ENCODE measurements at regions not wholly inside any gene's neighbourhood (a gene's known extent, or its start where the extent isn't known, plus 50 kb on each side); places are given as distances from the start of the nearest gene placed in this dataset.

DNA sequence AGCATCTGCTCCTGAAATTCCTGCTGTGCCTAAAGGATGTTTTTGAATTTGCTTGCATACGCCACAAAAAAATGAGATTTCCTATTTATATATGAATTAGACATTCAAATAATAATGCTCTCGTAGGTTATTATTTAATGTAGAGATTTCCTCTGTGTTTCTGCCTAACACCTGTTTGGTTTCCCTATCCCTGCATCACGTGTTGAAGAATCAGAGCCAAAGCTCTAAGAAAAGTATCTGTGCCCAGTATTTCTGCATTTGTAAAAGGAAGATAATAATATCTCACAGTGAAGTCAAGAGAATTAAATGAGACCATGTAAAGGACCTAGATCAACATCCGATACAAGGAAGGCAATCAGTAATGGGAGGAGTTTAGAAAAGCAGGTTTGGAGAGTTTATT lies 179.5 kb downstream of the HNRNPD start:
- Histone ChIP-seq H2BK120ac (replicated peaks; ENCODE audit: low read depth, low read length) (no peak overlapping the region), H3K36me3 (ENCODE audit: control insufficient read depth in 2 of 4, insufficient read depth in 4 of 4, low read length in 3 of 4) (no peaks in the 10 kb centered on the region), H3K23ac (ENCODE audit: insufficient read length) (no peak overlapping the region), H2AFZ (ENCODE audit: low read length) (no peak overlapping the region), H3K56ac (replicated peaks; ENCODE audit: insufficient read length, low read depth, low read length) (no peak overlapping the region), H2BK15ac (ENCODE audit: low read length) (no peak overlapping the region), H4K20me1 (replicated peaks in 1 of 2; ENCODE audit: control insufficient read depth in 1 of 2, insufficient read depth in 2 of 2, low read length in 2 of 2) (no peaks in the 10 kb centered on the region), H3K4me3 (ENCODE audit: extremely low read depth in 1 of 4, insufficient read depth in 2 of 4, low read depth in 3 of 4, low read length in 4 of 4) (no peak overlapping the region), H3K9me3 (ENCODE audit: insufficient read depth in 2 of 2, low read depth in 1 of 2, low read length in 1 of 2) (no peaks in the 10 kb centered on the region), H3K9ac (replicated peaks in 1 of 4; ENCODE audit: extremely low read depth in 1 of 4, low read depth in 3 of 4, low read length in 3 of 4) (no peak overlapping the region), H2BK20ac (ENCODE audit: low read length) (no peak overlapping the region), H2BK12ac (ENCODE audit: low read depth, low read length) (no peak overlapping the region), H3K18ac (ENCODE audit: extremely low read depth, low read length) (no peak overlapping the region), H3K4me2 (ENCODE audit: insufficient read depth in 1 of 2, low read depth in 2 of 2, low read length in 2 of 2) (no peak overlapping the region), H3K4me1 (replicated peaks in 1 of 4; ENCODE audit: control insufficient read depth in 3 of 4, insufficient read depth in 4 of 4, low read length in 3 of 4) (no peaks in the 10 kb centered on the region), H2BK5ac (ENCODE audit: low read depth, low read length) (no peak overlapping the region), H3K79me2 (ENCODE audit: control insufficient read depth in 1 of 2, insufficient read depth in 2 of 2, low read length in 2 of 2) (no peaks in the 10 kb centered on the region), H2AK5ac (ENCODE audit: low read depth, low read length) (no peak overlapping the region), H3K79me1 (ENCODE audit: low read depth, low read length) (no peaks in the 10 kb centered on the region), H3K4ac (replicated peaks; ENCODE audit: insufficient read length, low read depth, low read length) (no peak overlapping the region), H3K27me3 (replicated peaks in 1 of 4; ENCODE audit: control insufficient read depth in 3 of 4, extremely low read depth in 1 of 4, insufficient read depth in 3 of 4, low read length in 3 of 4) (no peaks in the 10 kb centered on the region), H4K5ac (ENCODE audit: insufficient read length, low read depth, low read length) (no peak overlapping the region), H4K8ac (ENCODE audit: extremely low read depth, insufficient read depth, low read length) (no peak overlapping the region), H3K23me2 (ENCODE audit: low read depth, low read length) (no peaks in the 10 kb centered on the region), H3K14ac (ENCODE audit: insufficient read length) (no peak overlapping the region), H3K27ac (ENCODE audit: low read depth, low read length) (no peak overlapping the region), H4K91ac (replicated peaks; ENCODE audit: insufficient read length, low read length) (no peak overlapping the region)
- DNase-seq (ENCODE audit: low read depth in 1 of 2, low spot score in 2 of 2) (no peak), FAIRE-seq (no peak)
- WGBS, 2 experiments (ENCODE audit: extremely low coverage in 1 of 2, insufficient coverage in 1 of 2, insufficient read length in 1 of 2, insufficient replicate concordance in 2 of 2, low coverage in 1 of 2, low lambda C conversion rate in 2 of 2, missing lambda C conversion rate in 1 of 2) = 87% methylated on average over 4 of the region's 4 CpGs; no CpG with 5 or more reads in 1 of the 2 experiments
- POLR2A ChIA-PET (ENCODE audit: partially characterized antibody) = no interaction called here
- CTCF ChIA-PET (ENCODE audit: partially characterized antibody) = interaction anchor here (0.7 to 3.4 kb wide), 5 partner anchors 9 to 788 kb away, joined by 3 to 11 read pairs (median 3); no protein-coding TSS in a partner anchor
- TF ChIP-seq RNF2 (IDR thresholded peaks at IDR 0.05; ENCODE audit: borderline replicate concordance, low read depth, low read length, missing control alignments, poor library complexity, severe bottlenecking) (no peak), CTBP2 (IDR thresholded peaks at IDR 0.05; ENCODE audit: borderline replicate concordance, insufficient read depth, insufficient read length, low read length) (no peak), KDM4A (IDR thresholded peaks at IDR 0.05; ENCODE audit: low read depth, low read length, severe bottlenecking) (no peak), SIN3A (conservative IDR thresholded peaks at IDR 0.05 in 1 of 2, IDR thresholded peaks at IDR 0.05 in 1 of 2; ENCODE audit: low read depth in 1 of 2, low read length in 2 of 2) (no peak), USF2 (IDR thresholded peaks at IDR 0.05; ENCODE audit: low read length) (no peak), CREB1 (IDR thresholded peaks at IDR 0.05) (no peak), SRF (IDR thresholded peaks at IDR 0.05; ENCODE audit: low read depth, low read length) (no peak), TCF12 (IDR thresholded peaks at IDR 0.05; ENCODE audit: low read depth, low read length) (no peak)

Measured in H1 (cell line).